Ovary (tissue), 7 donors: ENCODE measurements at regions not wholly inside any gene's neighbourhood (a gene's known extent, or its start where the extent isn't known, plus 50 kb on each side); places are given as distances from the start of the nearest gene placed in this dataset.

Experiments
- DNase-seq, 5 donors: peaks; one replicate each; pipeline ENCODE4 v3.0.0-alpha.2; 2019 to 2020
- H3K27ac ChIP-seq, 2 donors: fragments of 200-600 bp; one replicate each; pipeline versions ENCODE4 v1.5.1 to v1.8.0; 2019 to 2022
- H3K27me3 ChIP-seq: fragments of 200-600 bp; one replicate; pipeline ENCODE4 v1.8.0; 2022
- H3K36me3 ChIP-seq: fragments of 200-600 bp; sonication (generic); one replicate; pipeline ENCODE4 v1.5.1; 2019
- H3K4me1 ChIP-seq: one replicate; pipeline ENCODE4 v1.8.1; 2013; ENCODE audit warnings: mild to moderate bottlenecking, moderate library complexity; ENCODE audit not compliant: insufficient read depth
- H3K4me3 ChIP-seq: fragments of 200-600 bp; sonication (generic); one replicate; pipeline ENCODE4 v1.5.1; 2017
- H3K9me3 ChIP-seq, 2 donors: fragments of 200-600 bp in 1 of 2; sonication (generic) in 1 of 2; one replicate each; pipeline versions ENCODE4 v1.5.1 to v1.8.1; 2013 to 2019; ENCODE audit warnings: mild to moderate bottlenecking in 1 of 2, moderate library complexity in 1 of 2
- EP300 ChIP-seq: sonication (generic); formaldehyde crosslinking; IDR thresholded peaks from one replicate; pipeline ENCODE4 v1.6.1; 2017; ENCODE audit warnings: antibody characterized with exemption
- POLR2A ChIP-seq: fragments of 450-650 bp; IDR thresholded peaks from one replicate; pipeline ENCODE4 v1.6.1; 2017; ENCODE audit warnings: antibody characterized with exemption, mild to moderate bottlenecking, moderate library complexity
- WGBS, 3 donors: extraction: QIAGEN DNeasy Blood & Tissue Kit in 1 of 3; methylation state at CpG; one replicate each; pipeline versions ENCODE4 v1.1.5 to v1.1.7; 2013 to 2017; 5-methylcytosine and 5-hydroxymethylcytosine counted together
- intact Hi-C, 4 donors: fragments of 100-400 bp; cut with DNase I; formaldehyde crosslinking; loops; one replicate each; pipeline versions ENCODE4 v1.11.0 to v1.15.1; 2022 to 2023
- TF ChIP-seq, protein P1 (sequence below), 3 donors: fragments of 450-650 bp in 2 of 3; fragments of 200-600 bp in 1 of 3; IDR thresholded peaks; one replicate each; pipeline versions ENCODE4 v1.5.1 to v1.8.0; 2016 to 2022; ENCODE audit warnings: antibody characterized with exemption in 3 of 3, mild to moderate bottlenecking in 1 of 3
- donor health status: DM: no; HTN: no; CAD: no; lungs with moderate emphysema.
- donor health status: DM: no; HTN: no; CAD: no.
- donor health status: Bipolar disorder and iron deficiency.
- donor health status: DM: no; HTN: no; CAD: no.
- donor health status: DM: yes; HTN: yes; CAD: no.

DNA sequence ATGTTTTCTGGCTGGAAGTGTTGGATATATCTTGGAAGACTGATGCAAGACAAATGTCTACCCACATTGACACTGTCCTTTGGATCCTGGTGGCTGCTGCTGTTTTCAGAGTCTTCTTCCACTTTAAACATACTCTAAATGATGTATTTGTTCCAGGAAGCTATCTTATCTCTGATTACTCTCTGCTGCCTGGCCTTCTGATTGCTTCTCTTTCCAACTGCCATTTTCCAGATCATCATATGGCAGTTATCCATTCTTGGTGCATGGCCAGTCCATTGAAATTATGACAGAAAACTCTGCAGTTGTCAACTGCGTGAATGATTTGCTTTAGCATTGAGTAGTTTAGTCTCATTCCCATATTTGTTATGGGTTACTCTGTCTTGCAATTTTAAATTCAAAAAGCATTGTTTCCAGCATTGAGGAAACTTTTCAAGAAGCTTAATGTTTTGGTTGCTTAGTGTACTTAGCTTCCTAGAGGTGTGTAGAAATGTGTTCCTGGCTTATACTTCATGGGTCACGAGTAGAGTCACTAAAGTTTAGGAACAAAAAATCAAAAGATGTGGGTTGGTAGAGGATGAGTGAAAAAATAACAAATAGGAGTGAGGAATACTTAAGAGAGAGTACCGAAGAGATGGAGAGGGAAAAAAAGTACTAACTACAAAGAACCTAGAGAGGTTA lies 268.3 kb upstream of the MTPN start:
- 66 to 73% (median 73%) methylated on average over 3 of the region's 3 CpGs for WGBS, 3 donors
- Histone ChIP-seq H3K36me3 (no peaks in the 10 kb centered on the region), H3K27ac (no peak overlapping the region), H3K9me3 (no peaks in the 10 kb centered on the region), H3K4me1 (no peaks in the 10 kb centered on the region), H3K4me3 (no peak overlapping the region), H3K27me3 (no peaks in the 10 kb centered on the region)
- TF ChIP-seq POLR2A (no peak), EP300 (no peak)
- TF ChIP-seq, protein P1, sequence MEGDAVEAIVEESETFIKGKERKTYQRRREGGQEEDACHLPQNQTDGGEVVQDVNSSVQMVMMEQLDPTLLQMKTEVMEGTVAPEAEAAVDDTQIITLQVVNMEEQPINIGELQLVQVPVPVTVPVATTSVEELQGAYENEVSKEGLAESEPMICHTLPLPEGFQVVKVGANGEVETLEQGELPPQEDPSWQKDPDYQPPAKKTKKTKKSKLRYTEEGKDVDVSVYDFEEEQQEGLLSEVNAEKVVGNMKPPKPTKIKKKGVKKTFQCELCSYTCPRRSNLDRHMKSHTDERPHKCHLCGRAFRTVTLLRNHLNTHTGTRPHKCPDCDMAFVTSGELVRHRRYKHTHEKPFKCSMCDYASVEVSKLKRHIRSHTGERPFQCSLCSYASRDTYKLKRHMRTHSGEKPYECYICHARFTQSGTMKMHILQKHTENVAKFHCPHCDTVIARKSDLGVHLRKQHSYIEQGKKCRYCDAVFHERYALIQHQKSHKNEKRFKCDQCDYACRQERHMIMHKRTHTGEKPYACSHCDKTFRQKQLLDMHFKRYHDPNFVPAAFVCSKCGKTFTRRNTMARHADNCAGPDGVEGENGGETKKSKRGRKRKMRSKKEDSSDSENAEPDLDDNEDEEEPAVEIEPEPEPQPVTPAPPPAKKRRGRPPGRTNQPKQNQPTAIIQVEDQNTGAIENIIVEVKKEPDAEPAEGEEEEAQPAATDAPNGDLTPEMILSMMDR (IDR thresholded peaks at IDR 0.05) = no peak
- intact Hi-C loops = no loop called here
- DNase-seq = no peak

DNA sequence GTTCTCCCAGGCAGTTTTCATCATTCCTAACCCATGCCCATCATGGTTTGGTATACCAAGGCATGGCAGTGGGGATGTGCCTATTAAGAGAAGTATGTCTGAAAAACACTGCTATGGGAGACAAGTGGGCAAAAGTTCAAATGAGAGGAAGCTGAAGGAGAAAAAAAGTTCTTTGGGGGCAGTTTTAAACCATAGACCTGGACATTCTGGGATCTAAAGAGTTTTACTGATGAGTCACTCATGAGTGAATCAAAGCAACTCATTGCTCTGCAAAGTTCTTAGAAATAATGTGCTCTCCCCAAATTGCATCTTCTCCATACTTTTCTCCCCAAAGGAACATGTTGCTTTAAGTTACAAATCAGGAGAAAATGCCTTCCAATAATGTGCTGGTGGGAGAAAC lies 256.9 kb upstream of the MTPN start:
- H3K36me3 ChIP-seq = no peaks in the 10 kb centered on the region
- no peaks in the 10 kb centered on the region for H3K9me3 ChIP-seq
- TF ChIP-seq, protein P1 (IDR thresholded peaks at IDR 0.05) = no peak
- TF ChIP-seq EP300 (no peak), POLR2A (no peak)
- intact Hi-C loops = no loop called here
- no peaks in the 10 kb centered on the region for H3K4me1 ChIP-seq
- no peak overlapping the region for H3K4me3 ChIP-seq
- H3K27ac ChIP-seq = no peak overlapping the region
- H3K27me3 ChIP-seq = no peaks in the 10 kb centered on the region
- DNase-seq = no peak

DNA sequence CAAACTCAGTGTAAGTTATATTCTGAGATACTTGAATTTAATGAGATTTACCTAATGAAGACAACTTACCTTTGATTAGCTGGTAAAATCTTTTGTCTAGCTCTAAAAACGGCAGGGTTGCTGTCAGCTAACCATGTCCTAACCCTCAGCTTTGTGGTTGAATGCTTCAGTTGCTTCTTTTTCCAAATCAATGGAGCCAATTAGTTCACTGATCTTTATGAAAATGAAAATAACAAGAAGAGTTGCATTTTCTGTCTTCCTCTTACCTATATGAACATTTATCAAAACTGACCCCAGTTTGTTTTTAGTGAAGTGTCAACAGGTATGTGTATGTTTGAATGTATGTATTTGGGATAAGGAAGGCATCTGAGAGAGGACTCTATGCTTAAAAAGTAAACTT lies 253.1 kb upstream of the MTPN start:
- H3K36me3 ChIP-seq = no peaks in the 10 kb centered on the region
- no peaks in the 10 kb centered on the region for H3K4me1 ChIP-seq
- 61 to 72% (median 61%) methylated on average over 1 of the region's 1 CpG for WGBS, 3 donors
- no peak for TF ChIP-seq EP300
- TF ChIP-seq POLR2A = no peak
- TF ChIP-seq, protein P1 (IDR thresholded peaks at IDR 0.05) = no peak
- no peak for DNase-seq
- no peak overlapping the region for H3K4me3 ChIP-seq
- no peak overlapping the region for H3K27ac ChIP-seq
- no peaks in the 10 kb centered on the region for H3K9me3 ChIP-seq
- intact Hi-C loops = no loop called here
- H3K27me3 ChIP-seq = no peaks in the 10 kb centered on the region

DNA sequence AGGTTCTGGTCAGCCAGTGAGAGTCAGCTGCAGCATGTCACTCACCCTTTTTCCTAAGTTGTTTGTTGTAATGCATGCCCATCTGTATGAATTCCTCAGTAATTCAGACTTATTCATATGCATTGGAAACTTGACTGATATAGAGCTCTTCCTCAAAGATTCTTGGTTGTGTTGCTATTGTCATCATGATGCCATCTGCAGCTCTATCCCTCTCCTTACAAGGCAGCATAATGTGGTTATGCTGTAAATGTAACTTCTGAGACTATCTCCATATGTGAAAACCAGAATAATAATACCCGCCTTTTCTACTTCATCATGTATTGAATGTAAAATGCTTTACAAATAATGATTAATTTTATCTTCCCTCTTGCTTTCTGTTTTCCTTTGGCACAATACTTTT lies 252.6 kb upstream of the MTPN start:
- Histone ChIP-seq H3K36me3 (no peaks in the 10 kb centered on the region), H3K4me1 (no peaks in the 10 kb centered on the region), H3K4me3 (no peak overlapping the region), H3K27ac (no peak overlapping the region), H3K9me3 (no peaks in the 10 kb centered on the region), H3K27me3 (no peaks in the 10 kb centered on the region)
- 93 to 100% (median 95%) methylated on average over 1 of the region's 1 CpG for WGBS, 3 donors
- DNase-seq = no peak
- TF ChIP-seq POLR2A = no peak
- TF ChIP-seq EP300 = no peak
- TF ChIP-seq, protein P1 (IDR thresholded peaks at IDR 0.05) = no peak
- intact Hi-C loops = no loop called here
